SK-N-SH (cell line): ENCODE measurements at regions not wholly inside any gene's neighbourhood (a gene's known extent, or its start where the extent isn't known, plus 50 kb on each side); places are given as distances from the start of the nearest gene placed in this dataset.

Experiments used
- CTCF ChIA-PET: fragments of 300-600, 350-600 bp; formaldehyde crosslinking; extraction: SDS; loops from one replicate; lab custom pipeline; 2021; lab: Yijun Ruan, JAX
- POLR2A ChIA-PET: fragments of 350-600 bp; sonication (Branson Sonifier 250); formaldehyde crosslinking; extraction: SDS; loops from one replicate; lab custom pipeline; 2020; ENCODE audit warnings: antibody characterized with exemption, inconsistent platforms; lab: Yijun Ruan, JAX
- DNase-seq: peaks from one replicate; pipeline ENCODE4 v3.0.0; 2012
- H2AFZ ChIP-seq: fragments of 200-600 bp; sonication (generic); 2 replicates; pipeline ENCODE4 v1.8.1; 2016; ENCODE audit warnings: antibody characterized with exemption, mild to moderate bottlenecking, low read depth
- H3F3A ChIP-seq: fragments of 200-600 bp; sonication (generic); replicated peaks from 2 replicates; pipeline ENCODE3; 2016; ENCODE audit warnings: antibody characterized with exemption, mild to moderate bottlenecking; ENCODE audit not compliant: insufficient read depth
- H3K27ac ChIP-seq, 2 experiments: fragments of 200-500 bp in 1 of 2; fragments of 200-600 bp in 1 of 2; sonication (Bioruptor generic) in 1 of 2; sonication (generic), shearing (Covaris generic) in 1 of 2; 2 replicates each; pipeline versions ENCODE4 v1.5.1 to v1.6.1; 2014 to 2016; ENCODE audit warnings: low read depth in 2 of 2, inconsistent platforms in 1 of 2, low read length in 1 of 2, mild to moderate bottlenecking in 1 of 2, mixed read lengths in 1 of 2
- H3K27me3 ChIP-seq: fragments of 200-600 bp; sonication (generic), shearing (Covaris generic); 2 replicates; pipeline ENCODE4 v1.6.1; 2016; ENCODE audit warnings: mixed run types; ENCODE audit not compliant: insufficient read depth
- H3K36me3 ChIP-seq, 2 experiments: fragments of 200-500 bp in 1 of 2; fragments of 200-600 bp in 1 of 2; sonication (Bioruptor generic) in 1 of 2; sonication (generic) in 1 of 2; replicated peaks in 1 of 2; 2 replicates each; pipeline versions ENCODE3 to v1.5.1; 2014 to 2016; ENCODE audit warnings: low read length in 1 of 2, mild to moderate bottlenecking in 1 of 2; ENCODE audit not compliant: insufficient read depth in 2 of 2, control insufficient read depth in 1 of 2
- H3K4me1 ChIP-seq, 2 experiments: fragments of 200-500 bp in 1 of 2; fragments of 200-600 bp in 1 of 2; sonication (Bioruptor generic) in 1 of 2; sonication (generic), shearing (Covaris generic) in 1 of 2; 2 replicates each; pipeline versions ENCODE4 v1.5.1 to v1.6.1; 2014 to 2016; ENCODE audit warnings: low read depth in 1 of 2, low read length in 1 of 2, mixed run types in 1 of 2; ENCODE audit not compliant: insufficient read depth in 2 of 2, control insufficient read depth in 1 of 2
- H3K4me2 ChIP-seq: fragments of 200-600 bp; sonication (generic), shearing (Covaris generic); 2 replicates; pipeline ENCODE4 v1.6.1; 2017; ENCODE audit warnings: mixed run types
- H3K4me3 ChIP-seq, 2 experiments: fragments of 200-500 bp in 1 of 2; fragments of 200-600 bp in 1 of 2; sonication (Bioruptor generic) in 1 of 2; sonication (generic), shearing (Covaris generic) in 1 of 2; 2 replicates each; pipeline versions ENCODE4 v1.5.1 to v1.8.1; 2014 to 2016; ENCODE audit warnings: low read depth in 2 of 2, inconsistent platforms in 1 of 2, low read length in 1 of 2, mild to moderate bottlenecking in 1 of 2, mixed read lengths in 1 of 2, moderate library complexity in 1 of 2
- H3K79me2 ChIP-seq: fragments of 200-600 bp; sonication (generic); 2 replicates; pipeline ENCODE4 v1.8.1; 2017; ENCODE audit warnings: mild to moderate bottlenecking; ENCODE audit not compliant: insufficient read depth
- H3K9ac ChIP-seq: fragments of 200-600 bp; sonication (generic); 2 replicates; pipeline ENCODE4 v1.6.1; 2017; ENCODE audit warnings: mixed run types
- H3K9me2 ChIP-seq: fragments of 200-600 bp; sonication (generic); 2 replicates; pipeline ENCODE4 v1.6.1; 2017; ENCODE audit warnings: mixed run types
- H3K9me3 ChIP-seq: fragments of 200-600 bp; sonication (generic); 2 replicates; pipeline ENCODE4 v1.6.1; 2017; ENCODE audit warnings: mixed run types, mild to moderate bottlenecking, moderate library complexity
- H4K20me1 ChIP-seq: fragments of 200-600 bp; sonication (generic); 2 replicates; pipeline ENCODE4 v1.6.1; 2017; ENCODE audit warnings: mild to moderate bottlenecking, mixed run types; ENCODE audit not compliant: insufficient read depth
- CHD2 ChIP-seq: fragments of 150-350 bp; IDR thresholded peaks from 2 replicates; pipeline ENCODE4 v1.6.1; 2018; ENCODE audit warnings: low read length; ENCODE audit not compliant: partially characterized antibody
- CTCF ChIP-seq: fragments of 200-600 bp; sonication (generic); IDR thresholded peaks from 2 replicates; pipeline ENCODE4 v1.6.1; 2017; ENCODE audit warnings: antibody characterized with exemption, mild to moderate bottlenecking, moderate library complexity
- ELF1 ChIP-seq: IDR thresholded peaks from 2 replicates; pipeline ENCODE4 v1.4.0; 2012
- EZH2phosphoT487 ChIP-seq: fragments of 200-600 bp; sonication (generic); IDR thresholded peaks from 2 replicates; pipeline ENCODE4 v1.6.1; 2017; ENCODE audit warnings: low read depth, mixed run types, mild to moderate bottlenecking, antibody characterized with exemption, moderate library complexity, borderline replicate concordance
- FOXJ3 ChIP-seq: sonication (generic); formaldehyde crosslinking; IDR thresholded peaks from 2 replicates; pipeline ENCODE4 v1.5.1; 2020; ENCODE audit warnings: mild to moderate bottlenecking, missing genetic modification reagents
- GABPA ChIP-seq: IDR thresholded peaks from 2 replicates; pipeline ENCODE4 v1.4.0; 2012; ENCODE audit warnings: low read depth, mild to moderate bottlenecking
- GATA2 ChIP-seq: sonication (generic); formaldehyde crosslinking; IDR thresholded peaks from 2 replicates; pipeline ENCODE4 v1.5.0; 2020; ENCODE audit warnings: mild to moderate bottlenecking, missing genetic modification reagents
- IRF3 ChIP-seq: fragments of 150-350 bp; IDR thresholded peaks from 2 replicates; pipeline ENCODE4 v1.6.1; 2016; ENCODE audit warnings: mild to moderate bottlenecking, low read depth, low read length
- JUND ChIP-seq: IDR thresholded peaks from 2 replicates; pipeline ENCODE4 v1.4.0; 2012
- MAX ChIP-seq: IDR thresholded peaks from 2 replicates; pipeline ENCODE4 v1.4.0; 2012; ENCODE audit warnings: low read depth
- MEF2A ChIP-seq: IDR thresholded peaks from 2 replicates; pipeline ENCODE4 v1.4.0; 2012; ENCODE audit warnings: low read depth, borderline replicate concordance
- MXI1 ChIP-seq: IDR thresholded peaks from 2 replicates; pipeline ENCODE4 v1.6.1; 2012; ENCODE audit warnings: mild to moderate bottlenecking, low read depth, low read length, improper control_type of control experiment
- NFIC ChIP-seq: IDR thresholded peaks from 2 replicates; pipeline ENCODE4 v1.4.0; 2012; ENCODE audit warnings: borderline replicate concordance
- RCOR1 ChIP-seq: fragments of 150-350 bp; IDR thresholded peaks from 2 replicates; pipeline ENCODE4 v1.6.1; 2017; ENCODE audit warnings: antibody characterized with exemption, low read length
- RFX5 ChIP-seq: IDR thresholded peaks from 2 replicates; pipeline ENCODE4 v1.6.1; 2012; ENCODE audit warnings: mild to moderate bottlenecking, improper control_type of control experiment, low read length
- SIN3A ChIP-seq: IDR thresholded peaks from 2 replicates; pipeline ENCODE4 v1.6.1; 2012; ENCODE audit warnings: low read depth, mild to moderate bottlenecking, low read length, moderate library complexity, borderline replicate concordance
- SMC3 ChIP-seq: IDR thresholded peaks from 2 replicates; pipeline ENCODE4 v1.6.1; 2012; ENCODE audit warnings: low read depth, low read length, improper control_type of control experiment
- TAF1 ChIP-seq: IDR thresholded peaks from 2 replicates; pipeline ENCODE4 v1.6.1; 2012; ENCODE audit warnings: low read depth, mild to moderate bottlenecking, low read length, moderate library complexity, borderline replicate concordance
- TEAD4 ChIP-seq: IDR thresholded peaks from 2 replicates; pipeline ENCODE4 v1.4.0; 2012; ENCODE audit warnings: mild to moderate bottlenecking, borderline replicate concordance; ENCODE audit not compliant: insufficient read depth
- WGBS: methylation state at CpG from one replicate; pipeline ENCODE4 v1.1.6; 2017; ENCODE audit warnings: low lambda C conversion rate; 5-methylcytosine and 5-hydroxymethylcytosine counted together

GRCh38 chr5:154593071-154593470, 115.0 kb upstream of the HAND1 start:
- no peak overlapping the region for H3K4me2 ChIP-seq
- no peak overlapping the region for H2AFZ ChIP-seq
- no peak overlapping the region for H3K27ac ChIP-seq
- no peak for DNase-seq
- no peak overlapping the region for H3K9ac ChIP-seq
- H3K9me3 ChIP-seq, result no peaks in the 10 kb centered on the region
- TF ChIP-seq GATA2, result no peak
- no peak for TF ChIP-seq JUND
- no peak for TF ChIP-seq CTCF
- TF ChIP-seq TEAD4, result no peak
- no peak for TF ChIP-seq ELF1
- no peak for TF ChIP-seq MAX
- TF ChIP-seq MXI1, result no peak
- no peak for TF ChIP-seq RFX5
- TF ChIP-seq SIN3A, result no peak
- no peak for TF ChIP-seq IRF3
- no peak for TF ChIP-seq NFIC
- no peak for TF ChIP-seq TAF1
- TF ChIP-seq MEF2A, result no peak
- TF ChIP-seq GABPA, result no peak
- no peak for TF ChIP-seq RCOR1
- no peak for TF ChIP-seq CHD2
- TF ChIP-seq EZH2phosphoT487, result no peak
- TF ChIP-seq FOXJ3, result no peak
- no peak for TF ChIP-seq SMC3
- peaks cover 4% of the 10 kb centered on the region for H3F3A ChIP-seq
- ChIA-PET POLR2A (no interaction called here), CTCF (no interaction called here)
- no peaks in the 10 kb centered on the region for H3K36me3 ChIP-seq
- H3K79me2 ChIP-seq, result no peaks in the 10 kb centered on the region
- H3K9me2 ChIP-seq, result no peaks in the 10 kb centered on the region
- H3K4me1 ChIP-seq, result no peaks in the 10 kb centered on the region; a peak in 1 of 4 replicates
- H3K4me3 ChIP-seq, result no peak overlapping the region
- H4K20me1 ChIP-seq, result no peaks in the 10 kb centered on the region
- WGBS, result 52% methylated on average over 3 of the region's 3 CpGs
- no peaks in the 10 kb centered on the region for H3K27me3 ChIP-seq
